ENCODE measurements at regions not wholly inside any gene's neighbourhood (a gene's known extent, or its start where the extent isn't known, plus 50 kb on each side); places are given as distances from the start of the nearest gene placed in this dataset.

- no peak overlapping the region for H3K27ac Mint-ChIP-seq (ENCODE audit: unreplicated experiment)
- TF ChIP-seq CTCF (IDR thresholded peaks at IDR 0.05; ENCODE audit: unreplicated experiment) = no peak
- H3K4me1 Mint-ChIP-seq (ENCODE audit: unreplicated experiment) = no peaks in the 10 kb centered on the region
- peaks cover 3% of the 10 kb centered on the region for H3K27me3 Mint-ChIP-seq (ENCODE audit: unreplicated experiment)
- H3K4me3 Mint-ChIP-seq (ENCODE audit: unreplicated experiment) = no peak overlapping the region
- no peaks in the 10 kb centered on the region for H3K9me3 Mint-ChIP-seq (ENCODE audit: unreplicated experiment)
- H3K36me3 Mint-ChIP-seq (ENCODE audit: low read depth, unreplicated experiment) = no peaks in the 10 kb centered on the region
- DNase-seq (ENCODE audit: low spot score) = no peak
Measured at GRCh38 chr5:54362434-54362833, 52.1 kb upstream of the ARL15 start.

- Mint-ChIP-seq H3K4me3 (ENCODE audit: unreplicated experiment) (no peak overlapping the region), H3K27ac (ENCODE audit: unreplicated experiment) (no peak overlapping the region), H3K36me3 (ENCODE audit: low read depth, unreplicated experiment) (no peaks in the 10 kb centered on the region), H3K27me3 (ENCODE audit: unreplicated experiment) (peaks cover 3% of the 10 kb centered on the region), H3K4me1 (ENCODE audit: unreplicated experiment) (no peaks in the 10 kb centered on the region), H3K9me3 (ENCODE audit: unreplicated experiment) (no peaks in the 10 kb centered on the region)
- TF ChIP-seq CTCF (IDR thresholded peaks at IDR 0.05; ENCODE audit: unreplicated experiment) = no peak
- no peak for DNase-seq (ENCODE audit: low spot score)
Measured at GRCh38 chr5:54361691-54362411, 51.5 kb upstream of the ARL15 start.

GRCh38 chr5:54360925-54361662 is 50.7 kb upstream of the ARL15 start:
- Mint-ChIP-seq H3K27ac (ENCODE audit: unreplicated experiment) (no peak overlapping the region), H3K27me3 (ENCODE audit: unreplicated experiment) (peaks cover 3% of the 10 kb centered on the region), H3K4me1 (ENCODE audit: unreplicated experiment) (no peaks in the 10 kb centered on the region), H3K9me3 (ENCODE audit: unreplicated experiment) (no peaks in the 10 kb centered on the region), H3K4me3 (ENCODE audit: unreplicated experiment) (no peak overlapping the region), H3K36me3 (ENCODE audit: low read depth, unreplicated experiment) (no peaks in the 10 kb centered on the region)
- DNase-seq (ENCODE audit: low spot score) = no peak
- TF ChIP-seq CTCF (IDR thresholded peaks at IDR 0.05; ENCODE audit: unreplicated experiment) = no peak

Measured in endothelial cell (in vitro differentiated cells).